ENCODE measurements at regions not wholly inside any gene's neighbourhood (a gene's known extent, or its start where the extent isn't known, plus 50 kb on each side); places are given as distances from the start of the nearest gene placed in this dataset.

DNA sequence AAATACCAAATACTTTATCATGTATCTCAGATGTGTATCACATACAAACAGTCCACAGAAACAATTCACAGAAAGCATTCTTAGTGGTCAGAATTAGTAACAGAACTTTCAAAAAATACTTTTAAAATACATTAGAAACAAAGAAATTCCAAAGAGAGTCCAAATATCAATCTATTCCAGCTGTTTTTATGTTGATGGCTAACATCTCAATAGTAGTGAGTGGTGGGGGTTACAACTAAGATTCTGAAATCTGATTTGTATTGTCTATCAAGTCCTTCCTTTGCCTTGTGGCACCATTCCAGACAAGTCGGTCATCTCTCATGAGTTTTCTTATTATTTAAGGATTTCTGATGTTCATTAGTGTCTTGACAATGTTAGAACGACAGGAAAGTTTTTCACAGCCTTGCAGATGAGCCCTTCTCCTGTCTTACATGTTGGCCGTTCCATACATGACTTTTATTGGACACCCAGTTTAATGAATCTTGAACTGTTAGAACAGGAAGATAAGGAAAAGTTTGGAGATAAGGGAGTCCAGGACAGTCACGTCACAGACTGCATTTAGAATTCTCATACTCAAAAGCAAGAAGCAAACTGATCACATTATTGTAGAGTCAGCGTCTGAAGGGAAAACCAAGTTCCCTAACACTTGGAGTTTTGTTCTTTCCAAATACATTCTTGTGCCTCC is 410.3 kb downstream of the PID1 start:
- no peak for DNase-seq (ENCODE audit: low spot score)

DNA sequence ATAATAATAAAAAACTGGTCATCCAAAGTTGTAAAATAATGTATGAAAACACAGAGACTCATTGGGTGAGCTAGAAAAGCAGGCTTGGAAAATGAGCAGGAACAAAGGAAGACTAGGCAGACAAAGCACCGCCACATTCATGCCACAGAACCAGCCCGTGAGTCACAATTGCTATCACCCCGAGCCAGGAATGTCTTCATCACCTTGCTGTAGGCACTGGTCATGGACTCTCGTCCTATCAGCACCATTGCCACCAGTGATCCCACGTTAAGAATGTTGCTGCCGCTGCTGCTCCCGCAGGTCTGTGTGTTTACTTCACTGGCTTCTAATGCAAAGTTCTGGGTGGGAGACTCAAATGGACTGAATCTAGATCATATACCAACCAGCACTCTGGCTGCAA is 417.9 kb downstream of the PID1 start:
- DNase-seq (ENCODE audit: low spot score): no peak

DNA sequence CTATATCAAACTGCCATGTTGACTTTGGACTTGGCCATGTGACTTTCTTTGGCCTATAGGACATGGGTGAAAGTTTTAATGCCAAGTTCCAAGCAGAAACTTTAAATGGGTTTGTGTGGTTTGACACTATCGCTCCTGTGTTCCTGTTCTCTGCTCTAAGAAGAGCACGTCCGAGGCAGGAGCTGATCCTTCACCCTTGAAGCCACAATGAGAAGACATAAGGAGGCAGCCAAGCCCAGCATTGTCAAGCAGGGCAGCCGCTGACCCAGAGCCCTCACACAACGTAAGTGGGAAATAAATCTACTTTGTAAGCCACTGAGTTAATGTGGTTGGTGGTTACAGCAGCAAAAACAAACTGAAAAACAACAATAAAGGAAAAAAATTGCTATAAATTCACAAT is 422.4 kb downstream of the PID1 start:
- DNase-seq (ENCODE audit: low spot score): no peak

DNA sequence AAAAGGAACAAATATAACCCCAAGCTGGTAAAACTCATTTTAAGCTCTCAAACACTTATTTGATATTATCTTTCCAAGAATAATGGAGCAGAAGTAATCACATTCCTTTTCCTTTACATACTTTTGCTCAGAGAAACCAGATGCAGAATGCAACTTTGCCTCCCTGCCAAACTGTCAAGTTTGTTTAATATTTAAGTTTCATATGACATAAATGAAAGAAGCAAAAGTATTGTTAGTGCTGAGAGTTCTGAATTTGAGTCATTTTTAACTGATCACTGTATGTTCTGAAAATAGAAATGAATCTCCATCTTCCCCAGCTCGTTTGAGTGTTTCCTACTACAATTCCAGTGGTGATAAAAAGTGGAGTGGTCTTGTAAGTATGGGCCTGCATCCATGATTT is 423.4 kb downstream of the PID1 start:
- no peak for DNase-seq (ENCODE audit: low spot score)

DNA sequence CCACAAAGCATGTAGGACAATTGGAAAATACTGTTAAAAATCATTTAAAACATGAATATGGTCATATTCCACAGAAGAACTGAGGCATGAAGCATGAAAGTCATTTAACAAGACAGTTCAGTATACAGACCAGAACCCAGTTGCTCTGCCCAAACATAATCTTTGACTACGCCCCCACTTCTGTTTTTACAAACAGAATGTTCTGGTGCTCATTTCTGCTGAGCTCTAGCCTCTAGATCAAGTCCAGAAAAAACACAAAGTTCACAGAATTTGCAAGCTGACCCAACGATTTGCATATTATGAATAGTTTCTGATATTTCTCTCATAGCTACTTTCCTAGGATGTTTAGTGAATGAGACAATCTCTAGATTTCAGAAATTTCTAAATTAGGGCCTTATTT is 424.9 kb downstream of the PID1 start:
- no peak for DNase-seq (ENCODE audit: low spot score)

DNA sequence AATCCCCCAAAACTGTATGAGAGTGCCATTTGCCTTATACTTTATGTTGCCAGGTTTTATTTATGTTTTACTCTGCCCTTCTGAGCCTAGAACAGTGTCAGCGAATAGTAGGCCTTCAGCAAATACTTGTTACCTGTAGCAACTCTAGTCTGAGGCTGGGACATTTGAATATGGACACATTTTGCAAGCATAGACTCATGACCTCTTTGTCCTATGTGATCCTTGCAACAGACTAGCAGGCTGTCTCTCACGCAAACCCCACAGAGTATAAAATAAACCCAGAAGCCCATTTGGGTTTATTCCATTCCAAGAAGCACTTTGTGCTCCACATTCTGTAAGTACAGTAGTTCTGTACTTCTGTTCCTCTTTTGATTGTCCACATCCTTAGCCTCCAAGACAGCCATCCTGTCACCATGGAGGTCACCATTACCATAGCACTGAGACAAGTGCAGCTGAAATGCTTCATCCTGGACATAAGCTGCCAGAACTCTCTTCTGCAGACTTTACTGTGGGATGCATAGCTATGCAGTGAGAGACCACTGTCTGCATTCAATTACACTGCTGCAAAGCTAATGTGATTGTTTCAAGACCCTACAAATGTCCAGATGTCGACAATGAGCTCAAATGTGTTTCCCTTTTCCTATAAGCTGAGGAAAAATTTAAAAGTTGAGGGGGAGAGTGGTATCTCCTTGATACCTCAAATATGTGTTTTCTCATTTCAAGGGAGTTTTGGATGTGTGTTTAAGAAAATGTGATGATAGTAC is 425.7 kb downstream of the PID1 start:
- no peak for DNase-seq (ENCODE audit: low spot score)

DNA sequence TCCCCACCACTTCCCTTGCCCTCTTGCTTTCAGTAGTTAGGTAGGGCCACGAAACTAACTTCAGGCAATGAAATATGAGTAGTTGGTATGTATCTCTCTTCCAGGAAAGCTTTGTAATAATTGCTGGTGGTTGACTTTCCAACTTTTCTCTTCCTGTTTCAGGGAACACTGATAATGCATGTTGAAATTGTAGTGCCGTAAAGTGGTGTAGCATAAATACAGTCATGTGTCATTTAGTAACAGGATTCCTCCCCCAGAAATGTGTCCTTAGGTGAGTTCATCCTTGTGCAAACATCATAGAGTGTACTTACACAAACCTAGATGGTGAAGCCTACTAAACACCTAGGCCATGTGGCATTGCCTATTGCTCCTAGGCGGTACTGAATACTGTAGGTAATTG is 429.2 kb downstream of the PID1 start:
- DNase-seq (ENCODE audit: low spot score): peak; percentile 5

DNA sequence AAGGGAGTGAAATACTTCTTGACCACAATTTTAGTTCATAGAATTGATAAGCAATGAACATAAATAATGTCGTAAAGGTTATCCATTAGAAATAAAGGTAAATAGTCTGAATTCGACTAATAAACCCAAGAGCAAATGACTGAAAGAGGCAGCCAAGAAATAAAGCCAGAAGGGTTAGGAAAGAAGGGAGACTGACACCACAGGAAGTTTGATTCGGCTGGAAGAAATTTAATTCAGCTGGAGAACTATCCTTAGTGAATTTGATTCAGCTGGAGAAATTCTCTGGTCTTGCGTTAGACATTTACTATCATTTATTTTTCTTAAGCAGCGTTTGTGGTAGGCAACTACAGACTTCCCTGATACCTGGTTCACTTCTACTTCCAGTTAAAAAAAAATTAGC is 429.6 kb downstream of the PID1 start:
- peak; percentile 9 for DNase-seq (ENCODE audit: low spot score)

DNA sequence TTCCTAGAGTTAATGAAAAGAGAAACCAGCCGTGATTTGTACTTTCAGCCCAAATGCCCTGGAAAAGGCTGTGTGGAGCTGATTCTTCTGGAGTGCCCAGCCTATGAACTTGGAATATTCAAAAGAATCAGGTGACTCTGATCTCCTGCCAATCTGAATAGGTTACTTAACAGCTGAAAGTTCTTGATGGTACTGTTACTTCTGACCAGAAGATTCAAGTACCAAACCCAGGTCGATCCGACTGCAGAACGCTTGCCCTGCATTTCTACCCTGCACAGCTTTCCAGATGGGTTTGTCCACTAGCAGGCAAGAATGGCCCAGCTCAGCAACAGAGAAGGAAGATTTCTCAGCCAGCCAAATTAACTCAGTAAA is 430.4 kb downstream of the PID1 start:
- no peak for DNase-seq (ENCODE audit: low spot score)

DNA sequence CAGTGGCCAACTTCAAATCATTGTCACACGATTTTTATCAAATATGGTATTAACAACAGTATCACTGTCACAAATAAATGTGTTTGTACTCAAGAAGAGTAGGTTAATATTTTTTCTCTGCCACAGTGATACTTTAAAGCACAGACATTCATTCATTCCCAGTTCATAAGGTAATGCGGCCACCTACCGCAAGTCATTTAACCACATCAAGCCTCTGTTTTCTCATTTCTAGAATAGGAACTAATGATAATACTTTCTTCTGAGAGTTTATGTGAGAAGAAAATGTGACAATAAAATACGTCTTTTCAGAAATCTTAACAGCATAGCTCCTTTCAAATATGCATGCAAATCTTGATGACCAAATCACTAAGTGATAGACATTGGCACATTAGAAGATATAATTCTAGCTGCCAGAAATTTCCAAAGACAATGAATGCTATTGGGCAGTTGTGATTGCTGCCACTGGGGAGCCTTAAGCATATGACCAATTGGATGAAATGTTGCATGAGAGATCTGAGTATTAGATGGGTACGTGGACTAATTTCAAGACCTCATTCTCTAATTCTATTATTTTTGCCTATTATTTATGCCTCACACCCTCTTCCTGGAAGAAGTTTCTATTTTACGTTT is 430.9 kb downstream of the PID1 start:
- DNase-seq (ENCODE audit: low spot score): no peak

DNA sequence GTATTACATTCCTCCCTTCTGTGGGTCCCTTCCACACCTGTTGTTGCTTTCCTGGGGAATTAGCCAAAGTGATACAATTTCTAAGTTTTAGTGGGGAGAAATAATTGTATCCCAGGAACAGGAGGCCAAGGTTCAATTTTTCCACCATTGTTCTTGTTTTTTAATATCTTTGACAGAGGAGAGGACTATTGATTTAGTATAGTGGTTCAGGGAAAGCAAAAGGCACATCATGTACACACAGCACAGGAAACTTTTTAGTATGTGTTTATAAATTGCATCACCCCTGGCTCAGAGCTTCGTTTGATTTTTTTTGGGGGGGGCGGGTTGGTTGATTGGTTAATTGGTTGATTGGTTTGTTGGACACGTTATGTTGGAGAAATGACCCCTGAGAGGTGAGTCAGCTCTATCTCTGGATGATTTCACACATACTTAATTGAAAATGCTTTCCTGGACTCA is 431.6 kb downstream of the PID1 start:
- DNase-seq (ENCODE audit: low spot score): no peak

DNA sequence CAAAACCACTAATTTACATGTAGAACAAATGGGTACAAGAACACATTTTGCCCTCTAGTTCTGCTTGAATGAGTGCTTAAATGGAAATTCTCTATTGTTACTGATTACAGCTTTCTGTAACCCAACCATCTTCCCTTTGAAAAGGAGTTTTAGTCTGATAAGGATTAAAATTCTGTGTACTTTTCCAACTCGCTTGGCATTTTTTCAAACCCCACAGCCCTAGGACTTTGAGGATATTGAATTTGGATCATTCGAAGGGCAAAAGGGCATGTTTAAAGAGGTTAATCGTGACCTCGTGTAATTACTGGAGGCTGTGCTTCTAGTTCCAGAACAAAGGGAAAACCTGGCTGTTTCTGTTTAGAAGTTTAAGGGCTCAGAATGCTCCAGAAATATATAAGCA is 432.3 kb downstream of the PID1 start:
- no peak for DNase-seq (ENCODE audit: low spot score)

DNA sequence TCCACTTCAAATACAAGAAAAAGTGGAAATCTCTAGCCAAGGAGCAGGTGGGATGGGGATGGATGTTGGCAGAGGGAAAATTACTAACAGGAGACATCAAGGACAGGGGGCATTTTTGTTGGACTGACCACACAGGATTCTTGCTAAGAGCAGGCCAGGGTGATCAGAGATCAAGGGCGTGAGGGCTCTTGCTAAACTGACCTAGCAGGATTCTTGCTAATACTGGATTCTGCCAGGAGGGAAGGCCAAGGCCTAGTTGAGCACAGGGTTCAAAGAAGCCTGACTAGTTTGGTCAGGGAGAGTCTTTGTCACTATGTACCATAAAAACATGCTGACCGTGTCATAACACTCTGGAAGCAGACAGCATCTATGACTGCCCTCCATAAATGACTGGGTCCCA is 442.7 kb downstream of the PID1 start:
- DNase-seq (ENCODE audit: low spot score): no peak

DNA sequence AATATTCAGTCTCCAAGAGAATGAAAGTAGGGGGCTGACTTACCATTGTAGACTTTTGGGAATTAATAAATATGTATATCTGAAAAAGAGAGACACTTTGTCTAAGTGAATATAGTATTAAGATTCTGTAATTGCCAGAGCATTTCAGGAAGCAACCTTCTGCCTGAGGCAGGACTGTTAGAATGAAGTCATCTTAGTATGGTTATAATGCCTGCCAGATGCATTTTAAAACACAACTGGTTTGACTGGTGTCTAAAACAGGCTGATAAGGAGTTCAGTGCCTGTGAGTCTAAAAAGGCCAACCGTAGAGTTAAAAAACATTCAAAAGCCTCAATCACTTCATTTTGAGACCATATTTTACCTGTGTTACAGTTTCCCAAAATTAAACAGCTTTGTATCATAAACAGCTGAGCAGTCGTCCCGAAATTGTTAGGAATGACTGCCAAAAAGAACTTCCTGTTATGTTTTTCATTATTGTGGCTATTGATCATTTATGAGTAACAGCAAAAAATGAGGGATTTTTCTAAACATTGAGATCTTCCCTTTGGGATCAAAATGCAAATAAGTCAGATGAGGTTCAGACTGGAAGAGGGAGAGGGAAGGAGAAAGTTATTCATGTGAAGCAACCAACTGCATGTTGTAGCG is 443.9 kb downstream of the PID1 start:
- DNase-seq (ENCODE audit: low spot score): peak; percentile 69

DNA sequence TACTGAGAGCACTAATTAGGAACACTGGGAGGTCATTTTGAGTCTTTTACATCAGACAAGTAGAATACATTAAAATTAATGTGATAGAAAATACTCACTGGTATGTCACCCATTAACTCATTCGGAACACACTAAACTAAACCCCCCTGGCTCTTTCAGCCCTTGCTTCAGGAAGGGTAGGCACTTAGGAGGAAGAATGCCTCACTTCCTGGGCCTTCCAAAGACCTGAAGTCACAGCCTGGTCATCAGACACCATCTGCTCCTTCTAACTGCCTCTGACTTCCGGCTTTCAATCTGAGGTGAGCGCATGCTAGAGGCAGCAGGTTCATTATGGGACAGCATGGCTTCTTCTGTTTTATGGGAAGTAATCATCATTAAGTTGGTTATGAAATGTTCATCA is 451.4 kb downstream of the PID1 start:
- no peak for DNase-seq (ENCODE audit: low spot score)

DNA sequence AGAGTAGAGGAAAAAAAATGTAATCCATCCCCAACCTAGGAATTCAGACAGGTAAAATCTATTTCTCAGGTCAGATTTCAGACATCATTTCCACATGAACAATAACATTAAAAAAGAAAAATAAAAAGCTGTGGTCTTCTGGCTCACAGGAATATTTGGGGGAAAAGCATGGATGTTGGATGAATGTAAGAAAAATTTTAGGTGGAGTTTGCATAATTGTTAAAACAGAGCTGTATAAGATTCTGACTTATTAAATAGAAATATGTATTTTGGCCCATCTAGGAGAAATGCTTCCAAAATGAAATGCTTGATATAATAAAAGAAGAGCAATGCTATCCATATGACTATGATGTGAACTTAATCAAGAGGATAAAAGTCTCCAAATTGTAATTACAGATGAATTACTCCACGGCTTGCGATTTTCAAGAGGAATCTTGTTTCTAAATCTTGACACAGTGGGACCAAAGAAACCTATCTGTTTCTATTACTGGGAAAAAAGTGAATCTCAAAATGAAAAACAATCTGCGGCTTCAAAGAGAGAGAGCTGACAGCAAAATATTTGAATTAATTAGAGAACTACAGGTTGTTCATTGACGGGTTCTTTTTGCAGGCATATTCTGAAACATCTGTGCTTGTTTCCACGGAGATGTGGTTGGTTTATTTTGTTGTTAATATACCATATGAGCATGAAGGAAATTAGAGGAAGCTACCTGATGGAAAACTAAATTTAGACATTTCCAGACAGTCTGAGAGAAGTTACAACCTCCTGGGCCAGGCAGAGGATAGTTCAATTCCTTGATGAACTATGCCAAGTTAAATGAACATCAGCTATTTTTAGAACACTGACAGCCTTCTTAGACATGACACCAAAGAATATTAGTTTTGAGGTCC is 468.7 kb downstream of the PID1 start:
- DNase-seq (ENCODE audit: low spot score): no peak

DNA sequence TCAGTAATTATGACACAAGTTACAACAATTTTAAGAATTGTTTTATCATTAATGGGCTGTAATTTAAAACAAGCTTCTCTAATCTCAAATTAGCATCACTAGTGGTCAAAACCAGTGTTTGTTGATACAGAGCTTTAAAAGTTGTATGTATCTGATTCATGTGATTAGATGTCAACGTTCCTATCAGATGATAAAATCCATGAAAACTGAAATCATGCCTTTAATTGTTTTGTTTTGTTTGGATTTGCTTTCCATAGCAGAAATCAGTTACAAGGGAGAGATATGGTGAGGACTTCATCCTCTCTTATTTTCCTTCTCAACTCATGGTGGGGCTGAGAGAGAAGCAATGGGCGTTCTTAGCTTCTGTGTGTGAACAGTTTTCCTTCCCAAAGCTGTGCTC is 469.6 kb downstream of the PID1 start:
- no peak for DNase-seq (ENCODE audit: low spot score)

DNA sequence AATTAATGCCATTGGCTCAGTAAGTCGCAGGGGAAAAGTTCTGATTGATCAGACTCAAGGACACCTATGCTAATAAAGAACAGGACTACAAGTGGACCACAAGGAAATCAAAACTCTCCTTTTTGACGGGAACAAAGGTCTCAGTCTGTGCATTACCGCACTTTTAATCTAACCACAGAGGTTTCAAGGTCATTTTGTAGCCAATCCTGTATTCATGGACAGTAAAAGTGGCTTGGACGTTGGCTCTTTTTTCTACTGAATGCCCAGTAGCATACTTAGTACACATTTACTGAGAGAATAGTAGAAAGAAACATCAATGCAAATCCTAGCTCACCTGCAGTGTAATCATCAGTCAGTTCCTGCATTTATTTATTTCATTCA is 471.9 kb downstream of the PID1 start:
- no peak for DNase-seq (ENCODE audit: low spot score)

DNA sequence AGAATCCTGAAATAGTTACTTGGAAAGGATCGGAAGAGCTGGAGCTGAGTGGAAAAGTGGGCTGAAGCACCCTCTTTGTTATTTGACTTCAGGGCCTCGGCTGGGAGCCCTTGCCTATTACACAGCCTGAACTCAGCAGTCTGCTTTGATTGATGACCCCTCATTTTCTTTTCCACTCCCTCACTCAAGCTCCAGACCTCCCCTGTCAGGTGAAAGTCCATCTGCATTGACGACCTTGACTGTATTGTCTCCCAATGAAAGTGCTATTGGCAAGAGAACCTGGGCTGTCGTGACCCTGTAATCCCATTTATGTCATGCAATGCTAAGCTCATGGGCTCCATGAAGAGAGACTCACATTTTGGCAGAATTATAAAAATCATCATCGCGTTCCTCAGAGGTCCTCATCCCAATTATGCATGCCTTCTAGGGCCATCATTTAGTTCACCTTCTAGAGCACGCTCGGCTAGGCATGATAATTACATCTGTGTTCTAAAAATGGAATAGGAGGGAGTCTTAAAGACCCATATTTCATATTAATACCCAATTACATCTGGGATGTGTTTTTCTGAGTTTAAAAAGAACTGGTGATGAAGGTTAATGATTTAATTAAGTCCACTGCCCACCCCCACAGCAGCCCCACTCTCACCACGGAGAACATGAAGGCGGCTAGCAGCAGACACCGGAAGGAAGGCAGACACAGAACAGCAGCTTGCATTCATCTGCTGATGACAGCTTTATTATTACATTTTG is 472.5 kb downstream of the PID1 start:
- no peak for DNase-seq (ENCODE audit: low spot score)

DNA sequence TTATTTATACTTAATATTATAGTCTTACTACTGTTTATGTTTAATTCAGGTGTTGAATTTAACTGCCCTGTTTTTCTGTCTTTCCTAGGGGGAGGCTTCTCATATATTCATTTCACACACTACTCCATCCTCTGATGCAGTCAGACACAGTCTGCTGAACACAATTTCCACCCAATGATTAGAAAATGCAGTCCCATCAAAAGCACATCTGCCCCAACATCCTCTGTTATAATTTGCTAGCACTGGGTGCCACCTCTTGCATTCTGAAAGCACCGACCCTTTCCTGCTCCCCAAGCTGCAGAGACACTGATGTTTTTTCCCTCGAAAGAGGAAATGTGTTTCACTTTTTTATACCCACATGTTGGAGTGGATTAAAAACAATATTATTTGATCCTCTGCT is 474.7 kb downstream of the PID1 start:
- DNase-seq (ENCODE audit: low spot score): no peak

DNA sequence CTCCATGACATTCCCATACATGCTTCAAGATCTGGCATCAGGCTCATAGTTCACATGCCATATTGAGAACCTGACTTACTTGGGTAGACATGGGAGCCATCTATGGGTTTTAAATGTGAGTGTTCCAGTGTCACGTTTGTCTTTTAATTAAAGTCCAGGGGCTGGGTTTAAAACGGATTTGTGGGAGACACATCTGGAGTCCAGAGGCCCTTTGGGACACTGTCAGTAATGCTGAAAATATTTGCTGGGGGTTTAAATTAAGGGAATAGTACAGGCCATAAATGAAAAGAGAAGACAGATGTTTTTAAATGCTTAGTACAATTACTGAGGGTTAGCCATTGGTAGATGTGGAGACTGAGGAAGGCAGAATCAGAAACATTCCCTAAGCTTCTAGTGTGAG is 478.0 kb downstream of the PID1 start:
- DNase-seq (ENCODE audit: low spot score): no peak

All from AG08395 (cell line).